Testis (tissue), 2 donors: ENCODE measurements at regions not wholly inside any gene's neighbourhood (a gene's known extent, or its start where the extent isn't known, plus 50 kb on each side); places are given as distances from the start of the nearest gene placed in this dataset.

ENCODE experiments used
- POLR2A ChIP-seq: fragments of 450-650 bp; IDR thresholded peaks from one replicate; pipeline ENCODE4 v1.6.1; 2017; ENCODE audit warnings: antibody characterized with exemption, mild to moderate bottlenecking, moderate library complexity
- TF ChIP-seq, protein P1 (sequence below), 3 experiments: fragments of 450-650 bp in 2 of 3; fragments of 200-600 bp in 1 of 3; sonication (generic) in 1 of 3; IDR thresholded peaks; one replicate each; pipeline ENCODE4 v1.5.1; 2016 to 2019; ENCODE audit warnings: antibody characterized with exemption in 3 of 3, mild to moderate bottlenecking in 2 of 3, moderate library complexity in 1 of 3

DNA sequence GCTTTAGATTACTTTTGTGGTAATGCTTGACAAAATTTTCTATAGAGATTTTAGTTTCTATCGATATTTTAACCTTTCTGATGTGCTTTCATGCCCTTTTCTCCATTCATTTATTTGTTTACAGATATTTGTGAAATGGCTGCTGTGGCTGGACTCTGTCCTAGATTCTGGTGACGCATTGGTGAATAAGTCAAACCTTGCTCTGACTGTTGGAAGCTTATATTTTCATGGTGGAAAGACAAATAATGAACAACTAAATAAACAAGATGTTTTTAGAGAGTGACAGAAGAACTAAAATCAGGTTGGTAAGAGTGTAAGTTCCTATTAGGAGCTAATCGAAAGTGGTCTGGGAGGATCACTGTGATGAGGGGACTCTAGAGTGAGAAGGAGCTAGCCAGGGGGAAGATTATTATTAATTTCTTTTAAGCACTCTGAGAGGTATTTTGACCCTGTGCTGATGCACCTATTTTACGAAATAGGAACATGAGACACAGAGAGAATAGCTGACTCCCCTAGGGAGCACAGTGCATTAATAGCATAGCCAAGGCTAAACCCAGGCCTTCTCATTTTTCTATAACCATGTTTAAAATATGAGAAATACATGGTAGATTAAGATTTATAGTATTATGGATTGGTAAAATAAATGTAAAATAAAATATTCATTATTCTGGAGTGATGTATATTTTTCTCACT is 411.9 kb upstream of the ARRDC3 start:
- no peak for TF ChIP-seq POLR2A
- TF ChIP-seq, protein P1, sequence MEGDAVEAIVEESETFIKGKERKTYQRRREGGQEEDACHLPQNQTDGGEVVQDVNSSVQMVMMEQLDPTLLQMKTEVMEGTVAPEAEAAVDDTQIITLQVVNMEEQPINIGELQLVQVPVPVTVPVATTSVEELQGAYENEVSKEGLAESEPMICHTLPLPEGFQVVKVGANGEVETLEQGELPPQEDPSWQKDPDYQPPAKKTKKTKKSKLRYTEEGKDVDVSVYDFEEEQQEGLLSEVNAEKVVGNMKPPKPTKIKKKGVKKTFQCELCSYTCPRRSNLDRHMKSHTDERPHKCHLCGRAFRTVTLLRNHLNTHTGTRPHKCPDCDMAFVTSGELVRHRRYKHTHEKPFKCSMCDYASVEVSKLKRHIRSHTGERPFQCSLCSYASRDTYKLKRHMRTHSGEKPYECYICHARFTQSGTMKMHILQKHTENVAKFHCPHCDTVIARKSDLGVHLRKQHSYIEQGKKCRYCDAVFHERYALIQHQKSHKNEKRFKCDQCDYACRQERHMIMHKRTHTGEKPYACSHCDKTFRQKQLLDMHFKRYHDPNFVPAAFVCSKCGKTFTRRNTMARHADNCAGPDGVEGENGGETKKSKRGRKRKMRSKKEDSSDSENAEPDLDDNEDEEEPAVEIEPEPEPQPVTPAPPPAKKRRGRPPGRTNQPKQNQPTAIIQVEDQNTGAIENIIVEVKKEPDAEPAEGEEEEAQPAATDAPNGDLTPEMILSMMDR (IDR thresholded peaks at IDR 0.05), result no peak
